Vagina (tissue), 2 donors: ENCODE measurements at regions not wholly inside any gene's neighbourhood (a gene's known extent, or its start where the extent isn't known, plus 50 kb on each side); places are given as distances from the start of the nearest gene placed in this dataset.

Source experiments
- DNase-seq, 2 donors: peaks; one replicate each; pipeline ENCODE4 v3.0.0-alpha.2; 2017; ENCODE audit errors: extremely low spot score in 2 of 2
- H3K27ac ChIP-seq: fragments of 200-600 bp; sonication (generic); one replicate; pipeline ENCODE4 v1.5.1; 2019
- H3K27me3 ChIP-seq: fragments of 200-600 bp; sonication (generic); one replicate; pipeline ENCODE4 v1.5.1; 2019
- H3K36me3 ChIP-seq, 2 donors: fragments of 200-600 bp; sonication (generic); one replicate each; pipeline ENCODE4 v1.5.1; 2017 to 2019
- H3K4me1 ChIP-seq: fragments of 200-600 bp; sonication (generic); one replicate; pipeline ENCODE4 v1.5.1; 2019
- H3K4me3 ChIP-seq, 2 donors: fragments of 200-600 bp; sonication (generic); 1 replicate in 1 of 2; 2 replicates in 1 of 2; pipeline ENCODE4 v1.5.1; 2016 to 2019
- H3K9me3 ChIP-seq: fragments of 200-600 bp; sonication (generic); one replicate; pipeline ENCODE4 v1.5.1; 2019
- POLR2A ChIP-seq, 2 donors: fragments of 450-650 bp; IDR thresholded peaks; one replicate each; pipeline ENCODE4 v1.6.1; 2017; ENCODE audit warnings: antibody characterized with exemption in 2 of 2, mild to moderate bottlenecking in 2 of 2, moderate library complexity in 2 of 2
- POLR2AphosphoS5 ChIP-seq, 2 donors: sonication (generic); formaldehyde crosslinking; IDR thresholded peaks; one replicate each; pipeline ENCODE4 v1.9.0; 2017; ENCODE audit warnings: antibody characterized with exemption in 2 of 2, mild to moderate bottlenecking in 2 of 2, low read depth in 1 of 2; ENCODE audit not compliant: insufficient read depth in 1 of 2
- intact Hi-C: fragments of 100-400 bp; cut with DNase I; formaldehyde crosslinking; loops from one replicate; pipeline ENCODE4 v1.15.1; 2023
- TF ChIP-seq, protein P1 (sequence below), 3 experiments: fragments of 450-650 bp in 2 of 3; fragments of 200-600 bp in 1 of 3; sonication (generic) in 1 of 3; IDR thresholded peaks; one replicate each; pipeline ENCODE4 v1.5.1; 2017 to 2019; ENCODE audit warnings: antibody characterized with exemption in 3 of 3, mild to moderate bottlenecking in 2 of 3, moderate library complexity in 2 of 3

DNA sequence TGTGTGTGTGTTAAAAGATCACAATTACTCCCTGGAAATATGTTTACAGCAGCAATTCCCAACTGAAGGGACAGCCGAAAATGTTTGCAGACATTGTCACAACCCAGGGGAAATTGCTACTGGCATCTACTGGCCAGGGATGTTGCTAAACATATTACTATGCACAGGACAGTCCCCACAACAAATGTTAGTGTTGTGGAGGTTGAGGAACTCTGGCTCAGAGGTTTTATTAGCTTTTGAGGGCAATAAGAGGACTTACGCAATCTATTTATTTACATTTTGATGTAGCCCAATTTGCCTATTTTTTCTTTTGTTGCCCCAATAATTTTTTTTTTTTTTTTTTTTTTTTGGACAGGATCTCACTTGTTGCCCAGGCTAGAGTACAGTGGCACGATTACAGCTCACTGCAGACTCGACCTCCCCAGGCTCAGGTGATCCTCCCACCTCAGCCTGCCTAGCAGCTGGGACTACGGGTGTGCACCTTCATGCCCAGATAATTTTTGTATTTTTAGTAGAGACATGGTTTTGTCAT is 154.1 kb downstream of the RPS12 start:
- H3K36me3 ChIP-seq, result no peaks in the 10 kb centered on the region
- H3K27me3 ChIP-seq, result no peaks in the 10 kb centered on the region
- DNase-seq, result no peak
- no peak overlapping the region for H3K27ac ChIP-seq
- H3K4me3 ChIP-seq, result no peak overlapping the region
- H3K9me3 ChIP-seq, result no peaks in the 10 kb centered on the region
- TF ChIP-seq, protein P1, sequence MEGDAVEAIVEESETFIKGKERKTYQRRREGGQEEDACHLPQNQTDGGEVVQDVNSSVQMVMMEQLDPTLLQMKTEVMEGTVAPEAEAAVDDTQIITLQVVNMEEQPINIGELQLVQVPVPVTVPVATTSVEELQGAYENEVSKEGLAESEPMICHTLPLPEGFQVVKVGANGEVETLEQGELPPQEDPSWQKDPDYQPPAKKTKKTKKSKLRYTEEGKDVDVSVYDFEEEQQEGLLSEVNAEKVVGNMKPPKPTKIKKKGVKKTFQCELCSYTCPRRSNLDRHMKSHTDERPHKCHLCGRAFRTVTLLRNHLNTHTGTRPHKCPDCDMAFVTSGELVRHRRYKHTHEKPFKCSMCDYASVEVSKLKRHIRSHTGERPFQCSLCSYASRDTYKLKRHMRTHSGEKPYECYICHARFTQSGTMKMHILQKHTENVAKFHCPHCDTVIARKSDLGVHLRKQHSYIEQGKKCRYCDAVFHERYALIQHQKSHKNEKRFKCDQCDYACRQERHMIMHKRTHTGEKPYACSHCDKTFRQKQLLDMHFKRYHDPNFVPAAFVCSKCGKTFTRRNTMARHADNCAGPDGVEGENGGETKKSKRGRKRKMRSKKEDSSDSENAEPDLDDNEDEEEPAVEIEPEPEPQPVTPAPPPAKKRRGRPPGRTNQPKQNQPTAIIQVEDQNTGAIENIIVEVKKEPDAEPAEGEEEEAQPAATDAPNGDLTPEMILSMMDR (IDR thresholded peaks at IDR 0.05), result no peak
- intact Hi-C loops, result loop anchor here (10.0 kb wide), 1 partner anchor 546 kb away; no protein-coding TSS in a partner anchor
- no peaks in the 10 kb centered on the region for H3K4me1 ChIP-seq

DNA sequence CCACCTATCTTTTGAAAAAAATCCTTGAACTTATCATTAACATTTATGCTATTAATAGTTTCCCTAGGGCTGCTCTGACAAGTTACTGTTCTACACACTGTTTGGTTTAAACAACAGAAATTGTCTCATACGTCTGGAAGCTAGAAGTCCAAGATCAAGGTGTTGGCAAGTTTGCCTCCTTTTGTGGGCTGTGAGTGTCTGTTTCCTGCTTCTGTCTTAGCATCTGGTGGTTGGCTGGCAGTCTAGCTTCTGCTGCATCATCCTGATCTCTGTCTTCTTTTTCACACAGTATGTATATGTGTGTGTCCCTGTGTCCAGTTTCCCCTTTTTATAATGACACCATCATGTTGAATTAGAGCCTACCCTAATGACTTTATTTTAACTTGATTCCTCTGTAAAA is 154.8 kb downstream of the RPS12 start:
- TF ChIP-seq POLR2AphosphoS5 (IDR thresholded peaks at IDR 0.05; ENCODE audit: insufficient read depth in 1 of 2, low read depth in 1 of 2), result no peak
- no peak for TF ChIP-seq POLR2A (IDR thresholded peaks at IDR 0.05)
- TF ChIP-seq, protein P1 (IDR thresholded peaks at IDR 0.05), result no peak
- Histone ChIP-seq H3K27me3 (no peaks in the 10 kb centered on the region), H3K4me1 (no peaks in the 10 kb centered on the region), H3K27ac (no peak overlapping the region), H3K4me3 (no peak overlapping the region), H3K36me3 (no peaks in the 10 kb centered on the region), H3K9me3 (no peaks in the 10 kb centered on the region)
- intact Hi-C loops, result loop anchor here (10.0 kb wide), 1 partner anchor 546 kb away; no protein-coding TSS in a partner anchor
- no peak for DNase-seq

DNA sequence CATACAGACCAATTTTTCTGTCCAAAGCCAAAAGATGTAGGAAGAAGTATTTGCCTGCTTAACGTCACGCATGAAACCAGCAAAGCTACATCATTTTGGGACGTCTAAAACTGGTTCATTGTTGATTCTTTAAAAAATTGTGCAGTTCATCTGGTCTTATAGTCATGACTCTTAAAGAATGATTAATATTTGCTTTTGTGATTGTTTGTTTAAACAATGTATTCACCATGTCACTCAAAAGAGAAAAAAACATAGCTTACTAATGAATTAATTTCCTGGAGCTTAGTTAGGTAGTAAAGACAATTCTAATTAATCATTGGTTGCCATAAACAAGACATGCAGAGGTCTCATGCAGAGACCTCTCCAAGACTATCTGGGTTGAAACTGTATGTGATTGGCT is 157.3 kb downstream of the RPS12 start:
- TF ChIP-seq POLR2A (IDR thresholded peaks at IDR 0.05) (no peak), POLR2AphosphoS5 (IDR thresholded peaks at IDR 0.05; ENCODE audit: insufficient read depth in 1 of 2, low read depth in 1 of 2) (no peak)
- TF ChIP-seq, protein P1 (IDR thresholded peaks at IDR 0.05), result no peak
- Histone ChIP-seq H3K4me1 (no peaks in the 10 kb centered on the region), H3K36me3 (no peaks in the 10 kb centered on the region), H3K27ac (no peak overlapping the region), H3K9me3 (no peaks in the 10 kb centered on the region), H3K4me3 (no peak overlapping the region), H3K27me3 (no peaks in the 10 kb centered on the region)
- no peak for DNase-seq
- intact Hi-C loops, result no loop called here

DNA sequence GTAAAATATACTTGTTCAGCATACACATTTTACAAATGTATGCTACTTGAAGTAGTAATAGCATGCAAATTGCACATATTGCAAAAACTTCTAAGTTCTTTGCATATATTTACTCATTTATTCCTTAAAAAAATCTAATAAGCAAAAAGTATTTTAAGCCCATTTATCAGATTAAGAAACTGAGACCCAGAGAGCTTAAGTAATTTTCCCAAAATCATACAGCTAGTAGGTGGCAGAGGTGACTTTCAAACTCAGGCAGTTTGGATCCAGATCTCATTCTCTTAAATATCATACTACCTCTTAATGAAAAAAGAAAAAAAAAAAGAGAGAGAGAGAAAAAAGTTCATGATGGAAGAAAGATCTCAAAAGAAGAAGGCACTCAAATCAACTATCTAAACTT is 157.9 kb downstream of the RPS12 start:
- Histone ChIP-seq H3K4me1 (no peaks in the 10 kb centered on the region), H3K4me3 (no peak overlapping the region), H3K27me3 (no peaks in the 10 kb centered on the region), H3K9me3 (no peaks in the 10 kb centered on the region), H3K36me3 (no peaks in the 10 kb centered on the region), H3K27ac (no peak overlapping the region)
- TF ChIP-seq, protein P1 (IDR thresholded peaks at IDR 0.05), result no peak
- TF ChIP-seq POLR2A (IDR thresholded peaks at IDR 0.05) (no peak), POLR2AphosphoS5 (IDR thresholded peaks at IDR 0.05; ENCODE audit: insufficient read depth in 1 of 2, low read depth in 1 of 2) (no peak)
- DNase-seq, result no peak
- intact Hi-C loops, result no loop called here

DNA sequence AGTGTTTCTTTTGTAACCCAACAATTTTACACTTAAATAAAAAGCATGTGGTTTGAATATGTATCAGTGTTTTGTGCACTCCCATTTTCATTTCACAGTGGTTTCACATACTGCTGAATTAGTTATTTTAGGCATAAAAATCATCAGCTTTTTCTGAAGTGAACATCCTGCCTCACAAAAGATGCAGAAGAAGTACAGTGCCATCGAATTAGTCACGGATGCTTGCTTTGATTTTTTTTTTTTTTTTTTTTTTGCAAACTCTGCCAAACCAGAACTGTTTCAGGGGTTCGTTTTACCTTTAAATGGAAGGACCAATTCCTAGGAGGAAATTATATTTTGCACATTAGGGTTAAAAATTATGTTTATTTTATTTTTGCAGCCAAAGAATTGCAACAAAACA is 158.6 kb downstream of the RPS12 start:
- no peaks in the 10 kb centered on the region for H3K9me3 ChIP-seq
- no peak for TF ChIP-seq POLR2A (IDR thresholded peaks at IDR 0.05)
- TF ChIP-seq, protein P1 (IDR thresholded peaks at IDR 0.05), result no peak
- no peak for TF ChIP-seq POLR2AphosphoS5 (IDR thresholded peaks at IDR 0.05; ENCODE audit: insufficient read depth in 1 of 2, low read depth in 1 of 2)
- intact Hi-C loops, result no loop called here

More for the DNA sequence above, 158.6 kb downstream of the RPS12 start:
- Histone ChIP-seq H3K27me3 (no peaks in the 10 kb centered on the region), H3K4me1 (no peaks in the 10 kb centered on the region), H3K27ac (no peak overlapping the region), H3K36me3 (no peaks in the 10 kb centered on the region), H3K4me3 (no peak overlapping the region)
- DNase-seq, result no peak
